NCI-H2227 treated with DMSO at 0.1 percent for 48 hours (cell line): ENCODE measurements at regions not wholly inside any gene's neighbourhood (a gene's known extent, or its start where the extent isn't known, plus 50 kb on each side); places are given as distances from the start of the nearest gene placed in this dataset.

Experiments used
- DNase-seq: peaks from one replicate; lab custom pipeline; 2025; lab: John Stamatoyannopoulos, UW

DNA sequence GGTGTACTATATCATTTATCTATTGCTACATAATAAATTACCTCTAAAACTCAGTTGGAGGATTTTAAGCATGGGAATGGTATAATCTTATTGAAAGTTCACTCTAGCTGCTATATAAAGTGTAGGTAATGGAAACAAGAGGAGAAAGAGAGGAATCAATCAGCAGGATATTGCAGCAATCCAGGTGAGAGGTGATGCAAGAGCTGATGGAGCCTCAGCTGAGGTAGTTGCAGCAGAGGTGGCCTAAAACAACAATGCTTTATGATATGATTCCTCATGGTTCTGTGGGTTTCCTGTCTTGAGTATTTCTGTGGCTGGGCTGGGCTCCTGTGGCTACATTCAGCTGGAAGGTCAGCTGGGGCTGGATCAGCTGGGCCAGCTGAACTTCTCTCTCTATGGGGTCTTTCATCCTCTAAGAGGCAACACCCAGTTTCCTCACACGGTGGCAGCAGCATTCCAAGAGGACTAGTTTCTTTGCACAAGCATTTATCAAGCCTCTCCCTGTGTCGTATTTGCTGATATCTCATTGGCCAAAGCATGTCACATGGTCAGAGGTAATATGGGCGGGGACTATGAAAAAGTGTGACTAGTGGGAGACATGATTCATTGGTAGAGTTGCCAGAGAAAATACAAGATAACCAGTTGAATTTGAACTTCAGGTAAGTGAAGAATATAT, 135.4 kb upstream of the LARGE1 start:
- DNase-seq: no peak

GRCh38 chr22:34057726-34058125, 137.4 kb upstream of the LARGE1 start:
- no peak for DNase-seq

GRCh38 chr22:34064696-34065095, 144.4 kb upstream of the LARGE1 start:
- DNase-seq: no peak

DNA sequence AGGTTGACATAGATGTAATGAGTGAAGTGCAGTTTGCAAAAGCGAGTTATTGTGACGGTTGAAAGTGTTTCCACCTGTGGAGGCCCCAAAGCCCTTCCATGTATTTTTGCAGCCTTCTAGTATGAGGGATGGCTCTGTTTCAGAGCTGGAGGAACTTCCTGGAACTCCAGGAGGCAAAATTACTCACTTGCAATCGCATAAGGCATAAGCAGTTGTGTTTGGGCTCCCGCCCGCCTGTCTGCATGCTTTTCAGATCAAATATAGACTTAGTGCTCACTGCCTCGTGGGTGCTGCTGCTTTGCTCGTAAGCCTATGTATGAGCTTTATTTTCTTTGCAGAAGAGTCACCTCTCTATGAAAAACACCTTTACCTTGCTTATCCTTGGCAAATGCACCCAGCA, 146.8 kb upstream of the LARGE1 start:
- no peak for DNase-seq

- no peak for DNase-seq
Observed at GRCh38 chr22:34068001-34068400, 147.7 kb upstream of the LARGE1 start.

DNA sequence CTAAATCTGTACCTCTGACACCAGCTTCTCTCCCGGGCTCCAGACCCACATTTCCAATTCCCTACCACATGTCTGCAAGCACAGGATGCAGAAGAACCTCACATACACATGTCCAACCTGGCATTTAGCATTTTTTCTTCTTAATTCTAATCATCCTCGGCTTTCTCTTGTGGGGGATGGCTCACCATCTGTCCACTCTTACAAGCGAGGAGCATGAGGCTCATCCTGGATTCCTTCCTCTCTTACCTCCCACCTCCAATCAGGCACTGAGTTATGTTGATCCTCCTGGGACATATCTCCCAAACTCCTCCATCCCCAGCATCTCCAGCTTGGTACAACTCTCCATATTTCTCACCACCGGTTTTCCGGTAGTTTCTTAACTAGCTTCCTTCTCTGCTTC, 149.8 kb upstream of the LARGE1 start:
- no peak for DNase-seq

DNA sequence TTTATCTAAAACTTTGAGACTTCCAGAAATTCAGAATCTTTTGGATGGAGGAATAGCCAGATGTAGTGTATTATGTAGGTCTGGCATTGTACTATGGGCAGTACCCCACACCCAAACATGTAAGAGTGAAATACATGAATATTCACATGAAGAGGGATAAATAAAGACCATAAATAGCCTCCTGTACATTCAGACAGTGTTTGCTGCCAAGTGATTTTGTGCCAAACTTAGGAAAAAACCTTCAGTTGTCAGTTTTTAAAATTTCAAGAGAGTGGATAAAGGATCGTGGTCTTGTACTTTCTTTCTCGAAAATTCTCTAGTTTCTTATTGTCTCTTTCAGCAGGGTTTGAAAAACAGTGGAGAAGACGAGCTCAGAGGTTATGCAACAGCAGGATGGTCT, 150.3 kb upstream of the LARGE1 start:
- DNase-seq: no peak

GRCh38 chr22:34072585-34072984, 152.3 kb upstream of the LARGE1 start:
- DNase-seq: no peak

DNA sequence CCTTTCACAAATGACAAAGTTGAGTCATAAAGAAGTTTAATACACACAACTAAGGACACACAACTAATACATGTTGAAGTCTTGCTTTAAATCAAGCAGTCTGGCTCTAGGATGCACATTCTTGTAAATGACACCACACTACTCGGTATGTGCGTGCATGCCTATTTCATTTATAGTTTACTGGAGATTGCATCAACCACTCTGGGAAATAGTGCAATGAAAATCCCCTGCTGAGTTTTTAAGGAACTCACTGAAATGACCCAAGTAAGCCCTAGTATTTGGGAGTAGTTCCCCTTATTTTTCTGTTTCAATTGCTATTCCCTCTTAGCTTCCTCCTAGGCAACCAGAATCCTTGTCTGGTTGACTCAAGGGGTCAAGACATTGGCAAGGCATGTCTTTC, 160.2 kb upstream of the LARGE1 start:
- no peak for DNase-seq

DNA sequence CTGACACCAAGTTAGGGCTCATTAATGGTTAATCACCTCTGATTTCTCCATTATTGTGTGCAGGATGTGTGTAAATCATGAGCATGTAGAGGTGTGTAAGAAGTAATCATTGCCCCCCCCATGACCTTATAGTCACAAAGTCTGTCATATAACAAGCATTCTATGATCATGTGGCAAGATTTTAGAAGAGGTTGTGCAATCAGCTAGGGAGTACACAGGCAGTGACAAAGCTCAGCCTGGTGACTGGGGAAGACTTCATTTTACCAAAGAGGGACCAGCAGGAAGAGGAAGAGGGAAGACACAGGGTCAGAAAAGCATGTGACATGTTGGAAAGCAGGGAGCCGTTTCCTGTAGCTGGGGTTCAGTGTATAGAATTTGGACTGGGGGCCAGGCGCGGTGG, 176.5 kb upstream of the LARGE1 start:
- DNase-seq: no peak

DNA sequence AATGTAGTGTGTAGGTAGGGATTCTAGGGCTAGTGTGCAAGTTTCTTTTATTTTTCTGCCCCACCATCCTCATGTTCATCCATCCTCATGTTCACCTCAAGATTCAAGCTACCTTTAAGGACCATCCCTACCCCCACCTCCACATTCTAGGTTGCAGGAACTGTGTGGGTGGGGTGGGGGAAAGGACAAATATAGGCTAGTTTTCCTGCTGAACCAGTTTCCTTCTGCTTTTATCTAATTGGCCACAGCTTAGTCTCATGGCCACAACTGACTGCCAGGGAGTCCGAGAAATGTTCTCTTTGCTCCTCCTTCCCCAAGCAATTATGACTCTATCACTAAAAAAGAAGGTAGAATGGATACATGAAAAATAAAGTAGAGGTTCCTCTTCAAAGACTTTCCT, 179.0 kb upstream of the LARGE1 start:
- no peak for DNase-seq

DNA sequence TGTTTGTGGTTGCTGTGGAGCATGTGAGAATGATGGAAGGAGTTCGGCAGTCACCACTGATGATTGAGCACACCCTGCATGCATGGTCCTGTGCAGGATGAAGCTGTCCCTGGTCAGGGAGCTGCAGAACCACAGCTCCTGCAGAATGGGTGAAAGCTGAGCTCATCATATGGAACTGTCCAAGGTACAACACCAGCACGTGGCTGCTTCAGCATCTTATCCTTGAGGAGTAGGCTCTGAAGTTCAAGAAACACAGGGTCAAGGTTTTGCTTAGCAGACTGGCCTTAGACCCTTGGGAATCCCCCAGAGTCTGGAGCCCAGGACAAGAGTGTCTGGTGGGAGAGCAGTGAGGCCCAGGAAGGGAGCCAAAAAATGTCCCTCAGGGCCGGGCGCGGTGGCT, 182.4 kb upstream of the LARGE1 start:
- DNase-seq: no peak

- DNase-seq: peak; percentile 7
Observed at GRCh38 chr22:34105461-34106062, 185.3 kb upstream of the LARGE1 start.

- no peak for DNase-seq
Observed at GRCh38 chr22:34108168-34108567, 187.9 kb upstream of the LARGE1 start.

DNA sequence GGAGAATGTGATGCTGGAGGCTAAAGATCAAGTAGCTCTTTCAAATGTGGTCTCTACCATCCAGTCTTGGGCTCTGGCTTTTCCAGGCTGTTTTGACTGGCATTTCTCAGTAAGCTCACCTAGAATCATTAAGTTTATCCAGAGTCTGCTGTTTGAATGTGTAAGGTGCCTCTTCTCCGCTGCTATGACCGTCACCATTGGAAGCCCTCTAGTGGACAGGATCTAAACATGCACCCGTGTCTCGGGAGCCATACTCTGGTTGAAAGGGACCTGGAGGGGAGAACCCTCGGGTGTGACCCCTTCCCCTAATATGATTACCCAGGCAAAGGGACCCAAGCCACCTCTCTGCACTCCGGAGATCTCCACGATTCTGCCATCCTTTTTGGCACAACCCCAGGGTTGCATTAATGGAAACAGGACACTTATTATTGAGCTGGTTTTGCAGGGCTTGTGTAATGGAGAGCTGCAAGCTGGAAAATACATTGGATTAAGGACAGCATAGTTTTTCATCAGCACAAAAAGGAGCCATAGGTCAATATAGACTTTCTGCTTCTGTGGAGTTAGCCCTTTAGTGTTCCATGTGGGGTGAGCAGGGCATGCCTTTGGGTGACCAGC, 191.0 kb upstream of the LARGE1 start:
- DNase-seq: peak; percentile 20

DNA sequence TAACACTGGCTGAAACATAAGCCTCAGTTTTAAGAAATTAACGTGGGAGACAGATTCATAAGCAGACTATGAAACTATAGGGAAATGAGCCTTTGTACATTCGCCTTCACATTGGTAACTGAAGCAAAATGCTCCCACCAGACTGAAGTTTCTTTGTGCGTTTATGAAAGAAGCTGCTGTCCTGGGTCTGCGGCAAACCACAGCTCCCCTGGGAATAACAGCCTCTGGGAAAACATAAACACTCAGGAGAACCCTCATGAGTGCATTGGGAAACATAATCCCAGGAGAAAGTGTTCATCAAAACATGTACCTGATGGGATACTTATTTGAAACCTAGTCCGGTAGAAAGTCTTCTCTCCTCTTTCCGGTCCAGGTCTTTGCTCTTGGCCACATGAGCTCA, 193.1 kb upstream of the LARGE1 start:
- DNase-seq: no peak

DNA sequence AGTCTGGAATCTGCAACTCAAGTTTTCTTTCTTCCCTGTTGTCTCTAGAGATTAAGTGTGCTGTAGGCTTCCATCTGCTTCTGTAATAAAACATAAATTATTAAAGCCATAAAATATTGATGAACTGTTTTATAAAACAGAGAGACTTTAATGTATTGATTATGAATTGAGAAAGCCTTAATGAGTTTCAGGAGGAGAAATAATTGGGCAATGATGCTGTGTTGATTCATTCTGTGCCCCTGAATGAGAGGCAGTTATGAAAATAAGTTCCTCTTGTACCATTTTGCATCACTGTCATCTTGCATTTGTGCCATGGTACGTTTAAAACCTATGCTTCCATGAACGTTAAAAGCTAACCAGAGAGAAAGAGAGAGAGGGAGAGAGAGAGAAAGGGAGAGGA, 194.1 kb upstream of the LARGE1 start:
- DNase-seq: no peak

- no peak for DNase-seq
Observed at GRCh38 chr22:34115722-34116121, 195.4 kb upstream of the LARGE1 start.

DNA sequence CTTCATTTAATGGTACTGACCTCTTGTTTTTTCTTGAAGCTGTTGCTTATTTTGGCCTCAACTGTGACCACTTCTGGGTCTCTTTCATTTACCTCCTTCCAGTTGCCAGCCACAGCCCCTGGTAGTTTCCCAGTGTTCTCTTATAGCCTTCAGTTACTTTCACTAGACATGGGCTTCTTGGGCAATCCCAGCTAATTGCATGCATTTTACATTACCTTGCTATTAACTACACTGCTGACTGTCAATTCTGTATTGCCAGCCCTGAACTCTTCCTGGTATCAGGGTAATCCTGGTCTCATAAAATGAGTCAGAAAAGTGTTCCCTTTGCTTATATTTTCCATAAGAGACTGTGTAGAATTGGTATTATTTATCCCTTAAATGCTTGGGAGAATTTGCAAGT, 195.8 kb upstream of the LARGE1 start:
- no peak for DNase-seq

DNA sequence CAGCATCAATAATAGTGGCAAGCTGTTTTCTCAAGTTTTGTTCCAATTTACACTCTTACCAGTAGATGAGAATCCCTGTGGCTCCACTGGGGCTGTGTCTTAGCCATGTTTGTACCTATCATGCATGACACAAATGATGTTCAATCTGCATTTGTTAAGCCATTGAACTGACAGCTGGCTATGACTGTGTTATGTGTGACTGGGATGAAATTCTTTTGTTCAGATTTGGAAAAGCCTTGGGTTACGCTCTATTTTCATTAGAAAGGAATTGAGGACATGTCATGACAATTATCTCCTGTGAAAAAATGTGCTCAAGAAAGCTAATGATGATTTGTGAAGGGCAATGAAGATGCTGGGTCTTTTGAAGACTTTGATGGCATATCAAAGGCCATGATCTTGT, 201.8 kb upstream of the LARGE1 start:
- DNase-seq: no peak

GRCh38 chr22:34129691-34130486, 209.6 kb upstream of the LARGE1 start:
- no peak for DNase-seq

DNA sequence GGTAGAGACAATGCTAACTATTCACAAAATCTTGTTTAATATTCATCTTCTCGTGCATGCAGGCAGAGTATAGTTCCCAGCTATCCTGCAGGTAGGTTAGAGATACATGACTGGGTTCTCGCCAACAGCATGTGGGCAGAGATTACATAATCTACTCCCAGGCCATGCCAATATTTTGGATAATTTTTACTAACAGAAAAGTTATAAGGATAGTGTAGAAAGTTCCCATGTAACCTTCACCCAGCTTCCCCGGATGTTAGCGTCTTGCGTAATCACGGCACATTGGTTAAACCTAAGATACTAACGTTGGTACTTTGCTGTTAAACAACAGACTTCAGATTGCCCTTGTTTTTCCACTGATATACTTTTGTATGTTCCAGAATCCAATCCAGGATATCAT, 215.5 kb upstream of the LARGE1 start:
- DNase-seq: no peak

DNA sequence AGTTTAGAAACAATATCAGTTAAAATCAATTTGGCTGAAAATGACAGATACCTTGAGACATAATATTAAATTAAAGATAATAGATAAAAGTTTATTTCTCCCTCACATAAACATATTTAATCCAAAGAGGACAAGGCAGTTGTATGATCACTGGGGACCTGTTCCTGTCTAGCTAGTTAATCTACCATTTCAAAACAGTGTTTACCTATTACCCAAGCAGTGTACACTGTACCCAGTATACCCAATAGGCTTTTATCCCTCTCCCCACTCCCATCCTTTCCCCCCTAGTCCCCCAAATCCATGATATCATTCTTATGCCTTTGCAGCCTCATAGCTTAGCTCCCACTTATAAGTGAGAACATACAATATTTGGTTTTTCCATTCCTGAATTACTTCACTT, 229.7 kb upstream of the LARGE1 start:
- DNase-seq: no peak
